Skin of body (tissue), 1 donor: ENCODE measurements at regions not wholly inside any gene's neighbourhood (a gene's known extent, or its start where the extent isn't known, plus 50 kb on each side); places are given as distances from the start of the nearest gene placed in this dataset.
"Not testable (repeated sequence)": the region's sequence is repeated elsewhere in the genome, so short reads cannot be mapped to it uniquely, and the experiment has no call there.

Experiments used
- DNase-seq: peaks from one replicate; lab custom pipeline; 2025; lab: John Stamatoyannopoulos, UW

- DNase-seq = no peak
Observed at GRCh38 chr3:34107669-34108068, 309.2 kb downstream of the PDCD6IP start.

DNA sequence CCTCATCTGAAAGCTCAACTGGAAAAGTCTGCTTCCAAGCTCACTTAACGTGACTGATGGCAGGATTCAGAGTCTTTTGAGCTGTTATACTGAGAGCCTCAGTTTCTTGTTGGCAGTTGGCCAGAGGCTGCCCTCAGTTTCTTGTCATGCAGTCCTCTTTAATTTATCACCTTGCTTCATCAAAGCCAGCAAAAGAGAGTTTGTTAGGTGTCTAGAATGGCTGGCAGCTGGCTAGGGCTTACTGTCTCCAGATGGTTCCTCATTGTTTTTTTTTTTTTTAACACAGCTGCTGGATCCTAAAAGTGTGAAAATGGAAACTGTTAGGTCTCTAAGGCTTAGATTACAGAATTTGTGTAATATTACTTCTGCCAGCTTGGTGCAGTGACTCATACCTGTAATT lies 310.6 kb downstream of the PDCD6IP start:
- no peak for DNase-seq

DNA sequence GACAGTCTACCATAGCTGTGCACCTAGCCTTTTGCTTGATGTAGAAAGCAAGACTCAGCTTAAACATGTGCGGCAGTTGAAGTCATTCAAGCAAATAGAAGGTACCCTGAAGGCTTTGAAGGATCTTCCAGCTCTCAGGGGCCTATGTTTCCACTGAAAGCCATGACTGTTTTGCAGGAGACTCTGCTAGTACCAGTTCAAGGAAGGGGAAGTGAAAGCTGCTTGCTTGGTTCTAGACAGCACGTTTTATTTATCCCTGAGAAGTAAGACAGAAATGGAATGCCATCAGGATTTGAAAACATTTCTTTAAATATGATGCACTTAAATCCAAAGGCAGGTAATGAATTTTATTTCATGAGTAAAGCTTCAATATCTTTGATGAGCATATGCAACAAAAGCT lies 311.4 kb downstream of the PDCD6IP start:
- no peak for DNase-seq

GRCh38 chr3:34111361-34111760 lies 312.9 kb downstream of the PDCD6IP start:
- DNase-seq = no peak

DNA sequence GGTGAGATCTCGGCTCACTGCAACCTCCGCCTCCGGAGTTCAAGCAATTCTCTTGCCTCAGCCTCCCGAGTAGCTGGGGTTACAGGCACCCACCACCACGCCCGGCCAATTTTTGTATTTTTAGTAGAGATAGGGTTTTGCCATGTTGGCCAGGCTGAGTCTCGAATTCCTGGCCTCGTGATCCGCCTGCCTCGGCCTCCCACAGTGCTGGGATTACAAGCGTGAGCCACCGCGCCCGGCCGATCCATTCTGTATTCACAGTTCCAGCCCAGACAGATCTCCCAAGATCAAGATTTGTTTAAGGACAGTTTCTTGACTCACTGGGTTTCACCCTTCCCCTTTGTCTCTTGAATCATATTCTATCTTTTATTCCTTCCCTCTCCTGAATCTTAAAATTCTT lies 313.8 kb downstream of the PDCD6IP start:
- DNase-seq = not testable (repeated sequence)

DNA sequence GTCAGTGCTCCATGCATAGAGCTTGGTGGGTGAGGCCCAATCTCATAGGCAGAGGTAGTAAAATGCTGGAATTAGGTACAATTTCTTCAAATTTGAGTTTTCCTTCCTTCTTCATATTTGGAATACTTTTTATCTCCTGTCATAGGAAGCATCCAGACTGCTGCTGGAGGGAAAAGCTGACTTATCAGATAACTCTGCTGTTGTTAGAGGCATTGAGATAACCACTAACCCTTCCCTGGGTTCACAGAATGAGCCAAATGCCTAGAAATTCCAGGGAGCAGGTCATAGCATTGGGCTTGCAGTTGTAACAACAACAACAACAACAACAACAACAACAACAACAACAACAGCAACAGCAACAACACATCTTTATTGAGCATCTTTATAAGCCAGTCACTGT lies 332.7 kb downstream of the PDCD6IP start:
- DNase-seq = no peak

DNA sequence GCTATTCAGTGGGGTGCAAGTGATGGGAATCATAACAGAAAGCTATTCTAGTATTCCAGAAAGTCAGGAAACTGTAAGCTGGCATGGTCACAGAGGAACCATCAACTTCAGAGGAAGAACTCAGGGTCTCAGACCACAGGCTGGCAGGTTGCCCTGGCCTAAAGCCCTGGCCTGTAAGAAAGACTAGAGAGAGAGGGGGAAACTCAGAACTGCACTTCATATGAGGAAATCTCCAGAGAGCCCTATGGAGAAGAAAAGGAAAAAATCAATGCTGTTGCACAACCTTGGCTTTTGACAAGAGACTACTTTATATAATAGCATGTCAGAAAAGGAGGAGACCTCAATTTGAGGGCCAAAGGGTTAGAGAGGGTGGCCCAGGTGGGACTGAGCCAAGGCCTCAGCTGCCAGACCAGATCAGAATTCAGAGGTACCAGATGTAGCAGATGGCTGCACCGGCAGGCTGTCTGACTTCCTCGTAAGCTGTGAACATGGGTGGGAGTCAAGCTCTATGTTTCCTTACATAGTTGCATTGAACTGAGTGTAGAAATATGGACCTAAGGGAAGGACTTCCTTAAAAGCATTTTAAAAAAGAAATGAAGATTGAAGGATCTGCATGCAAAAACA lies 333.8 kb downstream of the PDCD6IP start:
- no peak for DNase-seq

GRCh38 chr3:34139566-34139965 lies 341.1 kb downstream of the PDCD6IP start:
- no peak for DNase-seq

- no peak for DNase-seq
Observed at GRCh38 chr3:34140616-34141015, 342.2 kb downstream of the PDCD6IP start.

DNA sequence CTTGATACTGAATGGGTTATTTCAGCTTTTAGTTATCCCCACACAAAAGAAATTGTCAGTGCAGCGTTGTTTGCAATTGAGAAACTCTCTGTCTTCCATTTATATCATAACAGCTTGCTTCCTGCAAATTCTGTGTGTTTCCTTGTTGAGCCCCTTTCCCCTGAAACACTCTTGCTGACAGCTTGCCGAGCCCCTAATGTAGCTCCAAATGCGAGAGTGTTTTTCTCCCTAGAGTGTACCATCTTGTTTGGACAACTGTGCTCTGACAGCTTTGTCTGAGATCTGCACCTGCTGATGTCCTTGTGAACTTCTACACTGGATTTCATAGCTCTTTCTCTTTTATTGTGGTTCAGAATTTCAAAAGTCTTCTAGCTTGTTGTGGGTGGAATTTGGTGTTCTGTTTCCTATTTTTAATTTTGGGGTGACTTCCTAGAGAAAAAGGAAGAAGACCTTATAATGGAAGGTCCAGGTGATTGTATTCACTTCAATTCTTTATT lies 343.5 kb downstream of the PDCD6IP start:
- no peak for DNase-seq

GRCh38 chr3:34145796-34146195 lies 347.4 kb downstream of the PDCD6IP start:
- DNase-seq = no peak

DNA sequence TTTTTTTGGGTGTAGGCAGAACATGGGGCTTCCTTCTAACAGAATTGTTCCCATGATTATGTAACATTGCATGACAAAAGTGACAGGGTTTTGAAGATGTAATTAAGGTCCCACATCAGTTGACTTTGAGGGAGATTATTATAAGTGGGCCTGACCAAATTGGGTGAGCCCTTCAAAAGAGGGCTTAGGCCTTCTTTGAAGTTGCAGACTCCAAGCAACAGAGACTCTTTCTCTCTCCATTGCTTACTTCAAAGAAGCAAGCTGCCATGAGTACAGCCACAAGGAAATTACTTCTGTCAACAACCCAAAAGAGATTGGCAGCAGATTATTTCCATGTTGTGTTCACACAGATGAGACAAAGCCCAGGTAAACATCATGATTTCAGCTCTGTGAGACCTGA lies 348.2 kb downstream of the PDCD6IP start:
- no peak for DNase-seq

- DNase-seq = no peak
Observed at GRCh38 chr3:34150992-34151391, 352.6 kb downstream of the PDCD6IP start.

GRCh38 chr3:34152656-34153055 lies 354.2 kb downstream of the PDCD6IP start:
- no peak for DNase-seq

GRCh38 chr3:34155108-34155507 lies 356.7 kb downstream of the PDCD6IP start:
- DNase-seq = no peak

- no peak for DNase-seq
Observed at GRCh38 chr3:34155666-34156065, 357.2 kb downstream of the PDCD6IP start.

- no peak for DNase-seq
Observed at GRCh38 chr3:34157491-34157890, 359.1 kb downstream of the PDCD6IP start.

- DNase-seq = no peak
Observed at GRCh38 chr3:34159613-34160420, 361.4 kb downstream of the PDCD6IP start.

DNA sequence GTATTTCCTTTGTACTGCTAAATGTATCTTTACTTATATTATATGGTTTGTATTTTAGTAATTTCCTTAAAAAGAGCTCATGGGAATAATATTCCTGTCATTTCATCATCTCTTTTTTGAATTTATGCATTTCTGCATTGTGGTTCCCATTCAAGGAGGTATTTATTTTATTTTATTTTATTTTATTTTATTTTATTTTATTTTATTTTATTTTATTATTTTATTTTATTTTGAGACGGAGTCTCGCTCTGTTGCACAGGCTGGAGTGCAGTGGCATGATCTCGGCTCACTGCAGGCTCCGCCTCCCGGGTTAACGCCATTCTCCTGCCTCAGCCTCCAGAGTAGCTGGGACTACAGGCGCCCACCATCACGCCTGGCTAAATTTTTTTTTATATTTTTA lies 371.2 kb downstream of the PDCD6IP start:
- DNase-seq = not testable (repeated sequence)

DNA sequence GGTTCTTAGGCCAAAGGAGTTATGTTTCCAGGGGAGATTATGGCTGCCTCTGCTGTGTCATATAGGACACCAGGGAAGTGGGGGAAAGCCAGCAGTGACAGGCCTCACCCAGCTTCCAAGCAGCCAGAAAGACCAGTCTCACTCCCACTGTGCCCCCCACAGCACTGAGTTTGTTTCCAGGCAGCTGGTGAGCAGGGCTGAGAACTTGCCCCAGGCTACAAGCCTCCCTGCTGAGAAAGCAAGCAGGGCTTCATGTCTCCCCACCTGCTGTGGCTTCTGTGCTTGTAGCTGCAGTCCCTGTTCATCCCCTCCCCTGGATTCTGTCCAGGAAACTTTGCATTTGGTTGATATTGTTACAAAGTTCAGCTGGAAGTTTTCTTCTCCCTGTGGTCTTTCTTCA lies 376.3 kb downstream of the PDCD6IP start:
- no peak for DNase-seq

- no peak for DNase-seq
Observed at GRCh38 chr3:34175636-34176176, 377.3 kb downstream of the PDCD6IP start.

- DNase-seq = no peak
Observed at GRCh38 chr3:34176723-34177122, 378.3 kb downstream of the PDCD6IP start.

- no peak for DNase-seq
Observed at GRCh38 chr3:34178415-34178814, 380.0 kb downstream of the PDCD6IP start.
